ENCODE measurements at regions not wholly inside any gene's neighbourhood (a gene's known extent, or its start where the extent isn't known, plus 50 kb on each side); places are given as distances from the start of the nearest gene placed in this dataset.

GRCh38 chr1:88289401-88290102 lies 394.5 kb upstream of the PKN2 start:
- no peak overlapping the region for H3K4me3 ChIP-seq (ENCODE audit: low read depth, low read length, poor library complexity, severe bottlenecking)
- no peaks in the 10 kb centered on the region for H4K20me1 ChIP-seq (ENCODE audit: insufficient read depth, low read length)
- H3F3A ChIP-seq (ENCODE audit: insufficient read depth, low read length): no peaks in the 10 kb centered on the region
- no peaks in the 10 kb centered on the region for H3K79me2 ChIP-seq (ENCODE audit: insufficient read depth, low read length)
- no peaks in the 10 kb centered on the region for H3K9me2 ChIP-seq (ENCODE audit: low read depth, low read length)
- no peak overlapping the region for H2AFZ ChIP-seq (ENCODE audit: low read length)
- no peaks in the 10 kb centered on the region for H3K27me3 ChIP-seq (ENCODE audit: insufficient read depth, low read length)
- no peaks in the 10 kb centered on the region for H3K4me1 ChIP-seq (ENCODE audit: insufficient read depth, low read length, severe bottlenecking)
- H3K9me3 ChIP-seq (ENCODE audit: low read length): no peaks in the 10 kb centered on the region
- H3K9ac ChIP-seq (ENCODE audit: low read length): no peak overlapping the region
- TF ChIP-seq EZH2 (IDR thresholded peaks at IDR 0.05; ENCODE audit: borderline replicate concordance, low read length) (no peak), CTCF (IDR thresholded peaks at IDR 0.05; ENCODE audit: low read length) (no peak)
- H3K4me2 ChIP-seq (ENCODE audit: low read length): no peak overlapping the region
- no peaks in the 10 kb centered on the region for H3K36me3 ChIP-seq (ENCODE audit: insufficient read depth, low read length)
- H3K27ac ChIP-seq (ENCODE audit: low read depth, low read length, poor library complexity, severe bottlenecking): no peak overlapping the region

GRCh38 chr1:88291611-88292354 lies 392.3 kb upstream of the PKN2 start:
- Histone ChIP-seq H3K27me3 (ENCODE audit: insufficient read depth, low read length) (no peaks in the 10 kb centered on the region), H3K4me1 (ENCODE audit: insufficient read depth, low read length, severe bottlenecking) (no peaks in the 10 kb centered on the region), H3F3A (ENCODE audit: insufficient read depth, low read length) (no peaks in the 10 kb centered on the region), H2AFZ (ENCODE audit: low read length) (no peak overlapping the region), H3K9me2 (ENCODE audit: low read depth, low read length) (no peaks in the 10 kb centered on the region), H3K9ac (ENCODE audit: low read length) (no peak overlapping the region), H3K4me2 (ENCODE audit: low read length) (no peak overlapping the region), H3K79me2 (ENCODE audit: insufficient read depth, low read length) (no peaks in the 10 kb centered on the region), H3K27ac (ENCODE audit: low read depth, low read length, poor library complexity, severe bottlenecking) (no peak overlapping the region), H3K36me3 (ENCODE audit: insufficient read depth, low read length) (no peaks in the 10 kb centered on the region), H4K20me1 (ENCODE audit: insufficient read depth, low read length) (no peaks in the 10 kb centered on the region), H3K4me3 (ENCODE audit: low read depth, low read length, poor library complexity, severe bottlenecking) (no peak overlapping the region), H3K9me3 (ENCODE audit: low read length) (no peaks in the 10 kb centered on the region)
- TF ChIP-seq EZH2 (IDR thresholded peaks at IDR 0.05; ENCODE audit: borderline replicate concordance, low read length) (no peak), CTCF (IDR thresholded peaks at IDR 0.05; ENCODE audit: low read length) (no peak)

GRCh38 chr1:88293691-88294190 lies 390.3 kb upstream of the PKN2 start:
- Histone ChIP-seq H3K4me2 (ENCODE audit: low read length) (no peak overlapping the region), H3K9me3 (ENCODE audit: low read length) (no peaks in the 10 kb centered on the region), H3K4me3 (ENCODE audit: low read depth, low read length, poor library complexity, severe bottlenecking) (no peak overlapping the region), H3K27me3 (ENCODE audit: insufficient read depth, low read length) (no peaks in the 10 kb centered on the region), H3K9me2 (ENCODE audit: low read depth, low read length) (no peaks in the 10 kb centered on the region), H4K20me1 (ENCODE audit: insufficient read depth, low read length) (no peaks in the 10 kb centered on the region), H3K79me2 (ENCODE audit: insufficient read depth, low read length) (no peaks in the 10 kb centered on the region), H3K9ac (ENCODE audit: low read length) (no peak overlapping the region), H3K36me3 (ENCODE audit: insufficient read depth, low read length) (no peaks in the 10 kb centered on the region), H3K27ac (ENCODE audit: low read depth, low read length, poor library complexity, severe bottlenecking) (no peak overlapping the region), H2AFZ (ENCODE audit: low read length) (no peak overlapping the region), H3K4me1 (ENCODE audit: insufficient read depth, low read length, severe bottlenecking) (no peaks in the 10 kb centered on the region), H3F3A (ENCODE audit: insufficient read depth, low read length) (no peaks in the 10 kb centered on the region)
- TF ChIP-seq CTCF (IDR thresholded peaks at IDR 0.05; ENCODE audit: low read length): no peak
- TF ChIP-seq EZH2 (IDR thresholded peaks at IDR 0.05; ENCODE audit: borderline replicate concordance, low read length): no peak

Data from OCI-LY1 (cell line).